ENCODE measurements at regions not wholly inside any gene's neighbourhood (a gene's known extent, or its start where the extent isn't known, plus 50 kb on each side); places are given as distances from the start of the nearest gene placed in this dataset.

DNA sequence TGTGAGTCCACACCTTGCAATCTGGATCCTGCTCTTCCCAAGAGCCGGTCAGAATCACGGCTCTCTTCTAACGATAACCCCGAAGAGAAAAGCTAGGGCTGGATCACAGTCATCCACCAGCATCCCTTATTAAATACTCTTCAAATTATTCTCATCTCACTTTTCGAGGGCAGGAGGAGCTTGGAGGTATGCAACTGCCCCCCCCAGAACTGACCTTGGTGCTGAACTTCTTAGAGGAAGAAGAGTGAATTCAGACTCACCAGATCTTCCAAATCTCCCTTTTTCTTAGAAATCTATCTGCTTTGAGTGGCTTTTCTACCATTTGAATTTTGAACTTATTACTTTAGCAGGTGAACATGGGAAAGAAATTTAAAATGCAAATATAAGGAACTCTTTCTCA, 75.7 kb downstream of the MED10 start:
- TF ChIP-seq, protein P1, sequence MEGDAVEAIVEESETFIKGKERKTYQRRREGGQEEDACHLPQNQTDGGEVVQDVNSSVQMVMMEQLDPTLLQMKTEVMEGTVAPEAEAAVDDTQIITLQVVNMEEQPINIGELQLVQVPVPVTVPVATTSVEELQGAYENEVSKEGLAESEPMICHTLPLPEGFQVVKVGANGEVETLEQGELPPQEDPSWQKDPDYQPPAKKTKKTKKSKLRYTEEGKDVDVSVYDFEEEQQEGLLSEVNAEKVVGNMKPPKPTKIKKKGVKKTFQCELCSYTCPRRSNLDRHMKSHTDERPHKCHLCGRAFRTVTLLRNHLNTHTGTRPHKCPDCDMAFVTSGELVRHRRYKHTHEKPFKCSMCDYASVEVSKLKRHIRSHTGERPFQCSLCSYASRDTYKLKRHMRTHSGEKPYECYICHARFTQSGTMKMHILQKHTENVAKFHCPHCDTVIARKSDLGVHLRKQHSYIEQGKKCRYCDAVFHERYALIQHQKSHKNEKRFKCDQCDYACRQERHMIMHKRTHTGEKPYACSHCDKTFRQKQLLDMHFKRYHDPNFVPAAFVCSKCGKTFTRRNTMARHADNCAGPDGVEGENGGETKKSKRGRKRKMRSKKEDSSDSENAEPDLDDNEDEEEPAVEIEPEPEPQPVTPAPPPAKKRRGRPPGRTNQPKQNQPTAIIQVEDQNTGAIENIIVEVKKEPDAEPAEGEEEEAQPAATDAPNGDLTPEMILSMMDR (IDR thresholded peaks at IDR 0.05): no peak
- TF ChIP-seq POLR2A (IDR thresholded peaks at IDR 0.05; ENCODE audit: low read depth) (no peak), POLR2AphosphoS5 (IDR thresholded peaks at IDR 0.05) (no peak), EP300 (IDR thresholded peaks at IDR 0.05) (no peak)
